GM18870 (cell line): ENCODE measurements at regions not wholly inside any gene's neighbourhood (a gene's known extent, or its start where the extent isn't known, plus 50 kb on each side); places are given as distances from the start of the nearest gene placed in this dataset.
"Not testable (repeated sequence)": the region's sequence is repeated elsewhere in the genome, so short reads cannot be mapped to it uniquely, and the experiment has no call there.

Experiments
- ATAC-seq: cut with Tn5 transposase; IDR thresholded peaks from one replicate; pipeline ENCODE4 v1.9.1; 2021; ENCODE audit warnings: moderate library complexity; ENCODE audit not compliant: unreplicated experiment

GRCh38 chr16:86945166-86945900 lies 367.0 kb downstream of the FOXL1 start:
- no peak for ATAC-seq

- ATAC-seq: no peak
Observed at GRCh38 chr16:86946396-86946795, 368.0 kb downstream of the FOXL1 start.

- ATAC-seq: no peak
Observed at GRCh38 chr16:86946981-86947380, 368.6 kb downstream of the FOXL1 start.

GRCh38 chr16:86948046-86948445 lies 369.1 kb downstream of the C16orf95 start:
- ATAC-seq: no peak

GRCh38 chr16:86949116-86949515 lies 368.1 kb downstream of the C16orf95 start:
- no peak for ATAC-seq

GRCh38 chr16:86949630-86950029 lies 367.6 kb downstream of the C16orf95 start:
- no peak for ATAC-seq

GRCh38 chr16:86951041-86951822 lies 366.0 kb downstream of the C16orf95 start:
- no peak for ATAC-seq

GRCh38 chr16:86951831-86952598 lies 365.2 kb downstream of the C16orf95 start:
- ATAC-seq: no peak

GRCh38 chr16:86952769-86953168 lies 364.4 kb downstream of the C16orf95 start:
- no peak for ATAC-seq

GRCh38 chr16:86953631-86954391 lies 363.4 kb downstream of the C16orf95 start:
- ATAC-seq: no peak

- ATAC-seq: no peak
Observed at GRCh38 chr16:86955136-86955855, 361.9 kb downstream of the C16orf95 start.

GRCh38 chr16:86956437-86956836 lies 360.8 kb downstream of the C16orf95 start:
- ATAC-seq: no peak

- not testable (repeated sequence) for ATAC-seq
Observed at GRCh38 chr16:86957662-86958198, 359.5 kb downstream of the C16orf95 start.

- no peak for ATAC-seq
Observed at GRCh38 chr16:86958423-86958822, 358.8 kb downstream of the C16orf95 start.

GRCh38 chr16:86959091-86959651 lies 358.0 kb downstream of the C16orf95 start:
- no peak for ATAC-seq

GRCh38 chr16:86959729-86960128 lies 357.5 kb downstream of the C16orf95 start:
- no peak for ATAC-seq

- ATAC-seq: no peak
Observed at GRCh38 chr16:86960266-86960665, 356.9 kb downstream of the C16orf95 start.

GRCh38 chr16:86961171-86961601 lies 356.0 kb downstream of the C16orf95 start:
- no peak for ATAC-seq

GRCh38 chr16:86962259-86962658 lies 354.9 kb downstream of the C16orf95 start:
- ATAC-seq: no peak
